OCI-LY1 (cell line): ENCODE measurements at regions not wholly inside any gene's neighbourhood (a gene's known extent, or its start where the extent isn't known, plus 50 kb on each side); places are given as distances from the start of the nearest gene placed in this dataset.
"Not testable (repeated sequence)": the region's sequence is repeated elsewhere in the genome, so short reads cannot be mapped to it uniquely, and the experiment has no call there.

Experiments used
- CTCF ChIP-seq: fragments of 200-600 bp; sonication (generic), shearing (Covaris generic); IDR thresholded peaks from 2 replicates; pipeline ENCODE4 v1.5.1; 2017; ENCODE audit warnings: mild to moderate bottlenecking, antibody characterized with exemption, low read length, moderate library complexity, mixed read lengths
- EZH2 ChIP-seq: fragments of 200-600 bp; sonication (generic), shearing (Covaris generic); IDR thresholded peaks from 2 replicates; pipeline ENCODE4 v1.8.0; 2017; ENCODE audit warnings: borderline replicate concordance, mixed run types, mild to moderate bottlenecking, antibody characterized with exemption, low read length, moderate library complexity, mixed read lengths

GRCh38 chrX:92105693-92106092 is 326.5 kb downstream of the PCDH11X start:
- not testable (repeated sequence) for TF ChIP-seq CTCF, EZH2
